GM10266 (cell line): ENCODE measurements at regions not wholly inside any gene's neighbourhood (a gene's known extent, or its start where the extent isn't known, plus 50 kb on each side); places are given as distances from the start of the nearest gene placed in this dataset.

Experiments used
- DNase-seq: peaks from one replicate; pipeline ENCODE4 v3.0.0; 2012; ENCODE audit errors: extremely low spot score
- CTCF ChIP-seq: IDR thresholded peaks from 2 replicates; pipeline ENCODE4 v1.5.1; 2012; ENCODE audit warnings: mild to moderate bottlenecking, low read depth; ENCODE audit not compliant: control insufficient read depth, insufficient read depth; ENCODE audit errors: missing control alignments

GRCh38 chr3:84567796-84568195 lies 391.0 kb upstream of the CADM2 start:
- no peak for TF ChIP-seq CTCF
- DNase-seq = no peak

DNA sequence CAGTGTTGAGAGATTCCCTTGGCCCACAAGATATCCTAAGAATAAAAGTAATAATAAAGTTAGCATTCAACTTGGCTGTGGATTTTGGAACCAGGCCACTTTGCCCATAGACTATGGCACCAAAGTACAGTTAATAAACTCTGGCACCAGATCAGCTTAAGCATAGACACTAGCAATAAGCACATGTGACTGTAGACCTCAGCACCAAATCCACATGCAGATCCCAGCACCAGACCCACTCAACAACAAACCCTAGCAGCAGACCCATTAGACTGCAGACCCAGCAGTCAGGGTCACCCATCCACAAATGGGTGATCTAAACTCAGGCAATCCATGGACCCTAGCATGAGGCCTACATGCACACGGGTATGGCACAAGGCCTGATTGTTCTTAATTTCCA lies 384.8 kb upstream of the CADM2 start:
- no peak for DNase-seq
- no peak for TF ChIP-seq CTCF

GRCh38 chr3:84586427-84586826 lies 372.4 kb upstream of the CADM2 start:
- TF ChIP-seq CTCF = no peak
- DNase-seq = no peak

DNA sequence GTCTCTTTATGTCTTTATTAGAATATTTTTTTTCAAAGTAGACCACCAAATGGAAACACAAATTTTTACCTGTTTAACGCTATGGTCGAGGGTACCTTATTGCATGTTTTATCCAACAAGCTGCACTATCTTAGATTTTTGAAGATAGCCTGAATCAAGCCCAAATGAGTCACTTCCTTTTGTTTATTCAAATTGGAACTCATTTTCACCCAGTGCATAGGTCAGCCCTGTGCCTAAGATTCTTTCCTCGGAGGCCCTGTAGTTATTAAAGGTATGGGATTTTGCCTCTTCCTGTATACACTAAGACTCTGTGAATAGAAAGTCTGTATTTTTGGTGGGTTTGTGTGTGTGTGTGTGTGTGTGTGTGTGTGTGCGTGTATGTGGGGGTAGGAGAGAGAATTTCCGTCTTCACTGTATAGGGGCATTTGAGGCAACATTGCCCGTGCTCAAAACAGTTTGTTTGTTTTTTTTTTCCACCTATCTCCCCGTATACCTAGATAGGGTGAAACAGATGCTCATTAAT lies 358.0 kb upstream of the CADM2 start:
- TF ChIP-seq CTCF = no peak
- no peak for DNase-seq

DNA sequence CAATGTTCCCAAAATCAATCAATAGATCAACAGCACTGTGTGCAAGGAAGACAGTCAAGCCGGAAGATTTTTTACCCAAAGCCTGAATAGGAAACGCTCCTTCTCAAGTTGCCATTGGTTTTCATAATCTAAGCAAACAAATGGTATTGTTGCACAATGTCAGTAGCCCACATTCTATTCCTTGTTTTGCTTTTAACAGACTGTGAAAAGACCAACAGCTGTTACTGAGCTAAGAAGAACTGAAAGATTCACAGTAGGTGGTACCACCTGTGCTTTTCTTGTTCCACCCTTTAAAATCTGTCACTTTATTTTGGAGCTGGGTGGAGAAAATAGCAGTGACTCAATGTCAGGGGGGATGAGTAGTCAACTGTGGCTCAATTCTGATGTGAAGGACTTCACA lies 357.5 kb upstream of the CADM2 start:
- no peak for TF ChIP-seq CTCF
- no peak for DNase-seq

DNA sequence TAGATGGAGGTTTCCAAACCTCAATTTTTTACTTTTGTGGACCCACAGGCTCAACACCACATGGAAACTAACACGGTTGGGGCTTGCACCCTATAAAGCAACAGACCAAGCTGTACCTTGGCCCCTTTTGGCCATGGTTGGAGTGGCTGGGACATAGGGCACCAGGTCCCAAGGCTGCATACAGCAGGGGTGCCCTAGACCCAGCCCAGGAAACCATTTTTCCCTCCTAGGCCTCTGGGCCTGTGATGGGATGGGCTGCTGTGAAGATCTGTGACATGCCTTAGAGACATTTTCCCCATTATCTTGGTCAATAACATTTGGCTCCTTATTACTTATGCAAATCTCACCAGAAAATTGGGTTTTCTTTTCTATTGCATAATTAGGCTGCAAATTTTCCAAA lies 337.0 kb upstream of the CADM2 start:
- no peak for TF ChIP-seq CTCF
- no peak for DNase-seq

- DNase-seq = no peak
- no peak for TF ChIP-seq CTCF
Observed at GRCh38 chr3:84634668-84635067, 324.1 kb upstream of the CADM2 start.
